Heart right ventricle (tissue), 16 donors: ENCODE measurements at regions not wholly inside any gene's neighbourhood (a gene's known extent, or its start where the extent isn't known, plus 50 kb on each side); places are given as distances from the start of the nearest gene placed in this dataset.

Source experiments
- ATAC-seq, 8 donors: fragments of 200-7000 bp; cut with Tn5 transposase; one replicate each; pipeline ENCODE4 v1.9.1; 2020; ENCODE audit warnings: mild to moderate bottlenecking in 8 of 8, moderate library complexity in 8 of 8, moderate number of reproducible peaks in 1 of 8
- DNase-seq, 2 donors: peaks; one replicate each; pipeline ENCODE4 v3.0.0-alpha.2; 2020
- H3K27ac ChIP-seq, 10 donors: fragments of 200-600 bp; sonication (generic) in 2 of 10; one replicate each; pipeline versions ENCODE4 v1.5.0 to v1.8.0; 2020 to 2022; ENCODE audit warnings: mild to moderate bottlenecking in 3 of 10
- H3K27me3 ChIP-seq, 7 donors: fragments of 200-600 bp; one replicate each; pipeline ENCODE4 v1.8.0; 2021 to 2022; ENCODE audit warnings: mild to moderate bottlenecking in 2 of 7
- H3K36me3 ChIP-seq, 9 donors: fragments of 200-600 bp; sonication (generic) in 1 of 9; one replicate each; pipeline versions ENCODE4 v1.5.0 to v1.8.0; 2020 to 2022; ENCODE audit warnings: mild to moderate bottlenecking in 2 of 9
- H3K4me1 ChIP-seq, 9 donors: fragments of 200-600 bp; sonication (generic) in 1 of 9; one replicate each; pipeline versions ENCODE4 v1.5.0 to v1.8.0; 2020 to 2022; ENCODE audit warnings: mild to moderate bottlenecking in 4 of 9
- H3K4me3 ChIP-seq, 10 donors: fragments of 200-600 bp; sonication (generic) in 2 of 10; one replicate each; pipeline versions ENCODE4 v1.5.0 to v1.8.0; 2020 to 2022; ENCODE audit warnings: mild to moderate bottlenecking in 7 of 10, moderate library complexity in 2 of 10
- H3K9me3 ChIP-seq, 11 donors: fragments of 200-600 bp in 10 of 11; sonication (generic) in 2 of 11; one replicate each; pipeline versions ENCODE4 v1.5.0 to v1.8.0; 2013 to 2022; ENCODE audit warnings: mild to moderate bottlenecking in 2 of 11, control low read depth in 1 of 11, moderate library complexity in 1 of 11
- WGBS, 2 donors: extraction: QIAGEN DNeasy Blood & Tissue Kit; methylation state at CpG; one replicate each; pipeline ENCODE4 v1.1.7; 2013; ENCODE audit warnings: inconsistent platforms in 1 of 2; 5-methylcytosine and 5-hydroxymethylcytosine counted together
- intact Hi-C, 10 donors: fragments of 100-400 bp; cut with DNase I; formaldehyde crosslinking; loops; one replicate each; pipeline versions ENCODE4 v1.11.1 to v1.14.2; 2022
- TF ChIP-seq, protein P1 (sequence below), 9 donors: fragments of 200-600 bp; sonication (generic) in 2 of 9; IDR thresholded peaks; one replicate each; pipeline versions ENCODE4 v1.5.0 to v1.8.0; 2021 to 2022; ENCODE audit warnings: antibody characterized with exemption in 9 of 9, mild to moderate bottlenecking in 5 of 9, moderate library complexity in 1 of 9
- donor health status: Arrhythmogenic right ventricular cardiomyopathy.
- donor health status: ischemic (EF 13 %, LVEDD 7.1; RV severe dilation, severe dysfunction).
- donor health status: healthy with polysubstance abuse.
- donor health status: DM: no; HTN: yes; CAD: no.
- donor health status: DM: no; HTN: no; CAD: no.
- donor health status: ischemic (EF 25% LVEDD 6.9; RV normal size, moderate dysfunction).
- donor health status: ischemic (EF 25% LVEDD 5.7; RV mildly dilated, moderate dysfunction).
- donor health status: healthy.
- donor health status: DM: yes; HTN: yes; CAD: no.
- donor health status: Ischemic cardiomyopathy.
- donor health status: ischemic (EF 35%, LVEDD 5.7; RV mildly dilated, moderate dysfunction).
- donor health status: nonischemic (EF 11% LVEDD 7.7; RV severe dilation, severe dysfunction).
- donor health status: DM: yes; HTN: yes; CAD: no.
- donor health status: PGD.
- donor health status: ischemic (EF 29% LVEDD 5.4; RV normal size, mild dysfunction).
- donor health status: nonischemic (EF 23%, LVEDD 6.1; RV moderate dilation, normal function).

- intact Hi-C loops = no loop called here
- Histone ChIP-seq H3K4me1 (peaks cover 0 to 12% (median 0%) of the 10 kb centered on the region in 9 donors), H3K9me3 (peaks cover 0 to 3% (median 0%) of the 10 kb centered on the region in 11 donors), H3K4me3 (no peak overlapping the region), H3K27me3 (no peaks in the 10 kb centered on the region), H3K36me3 (peaks cover 0 to 69% (median 15%) of the 10 kb centered on the region in 9 donors), H3K27ac (no peak overlapping the region)
- no peak for ATAC-seq
- WGBS, 2 donors = 92 to 94% methylated on average over 7 of the region's 7 CpGs
- DNase-seq = no peak
- TF ChIP-seq, protein P1, sequence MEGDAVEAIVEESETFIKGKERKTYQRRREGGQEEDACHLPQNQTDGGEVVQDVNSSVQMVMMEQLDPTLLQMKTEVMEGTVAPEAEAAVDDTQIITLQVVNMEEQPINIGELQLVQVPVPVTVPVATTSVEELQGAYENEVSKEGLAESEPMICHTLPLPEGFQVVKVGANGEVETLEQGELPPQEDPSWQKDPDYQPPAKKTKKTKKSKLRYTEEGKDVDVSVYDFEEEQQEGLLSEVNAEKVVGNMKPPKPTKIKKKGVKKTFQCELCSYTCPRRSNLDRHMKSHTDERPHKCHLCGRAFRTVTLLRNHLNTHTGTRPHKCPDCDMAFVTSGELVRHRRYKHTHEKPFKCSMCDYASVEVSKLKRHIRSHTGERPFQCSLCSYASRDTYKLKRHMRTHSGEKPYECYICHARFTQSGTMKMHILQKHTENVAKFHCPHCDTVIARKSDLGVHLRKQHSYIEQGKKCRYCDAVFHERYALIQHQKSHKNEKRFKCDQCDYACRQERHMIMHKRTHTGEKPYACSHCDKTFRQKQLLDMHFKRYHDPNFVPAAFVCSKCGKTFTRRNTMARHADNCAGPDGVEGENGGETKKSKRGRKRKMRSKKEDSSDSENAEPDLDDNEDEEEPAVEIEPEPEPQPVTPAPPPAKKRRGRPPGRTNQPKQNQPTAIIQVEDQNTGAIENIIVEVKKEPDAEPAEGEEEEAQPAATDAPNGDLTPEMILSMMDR (IDR thresholded peaks at IDR 0.05) = no peak
Observed at GRCh38 chr14:95417492-95417891, 97.8 kb upstream of the CLMN start.

- ATAC-seq (peak in 1 of 8 donors; percentile 76), DNase-seq (no peak)
- WGBS, 2 donors = 78 to 94% methylated on average over 8 of the region's 8 CpGs
- Histone ChIP-seq H3K27ac (no peak overlapping the region), H3K4me3 (no peak overlapping the region), H3K36me3 (peaks cover 0 to 67% (median 12%) of the 10 kb centered on the region in 9 donors), H3K9me3 (peaks cover 0 to 3% (median 0%) of the 10 kb centered on the region in 11 donors), H3K4me1 (peaks cover 0 to 12% (median 0%) of the 10 kb centered on the region in 9 donors), H3K27me3 (no peaks in the 10 kb centered on the region)
- TF ChIP-seq, protein P1 (IDR thresholded peaks at IDR 0.05) = no peak
- intact Hi-C loops = no loop called here
Observed at GRCh38 chr14:95415993-95416392, 96.3 kb upstream of the CLMN start.

- Histone ChIP-seq H3K27me3 (no peaks in the 10 kb centered on the region), H3K36me3 (peaks cover 0 to 59% (median 11%) of the 10 kb centered on the region in 9 donors), H3K9me3 (no peaks in the 10 kb centered on the region), H3K4me1 (peaks cover 6 to 35% (median 15%) of the 10 kb centered on the region in 9 donors), H3K27ac (no peak overlapping the region), H3K4me3 (no peak overlapping the region)
- no peak for DNase-seq
- intact Hi-C loops = no loop called here
- TF ChIP-seq, protein P1 (IDR thresholded peaks at IDR 0.05) = no peak
- no peak for ATAC-seq
- WGBS, 2 donors = 70 to 76% methylated on average over 11 of the region's 11 CpGs
Observed at GRCh38 chr14:95413289-95414215, 93.8 kb upstream of the CLMN start.

DNA sequence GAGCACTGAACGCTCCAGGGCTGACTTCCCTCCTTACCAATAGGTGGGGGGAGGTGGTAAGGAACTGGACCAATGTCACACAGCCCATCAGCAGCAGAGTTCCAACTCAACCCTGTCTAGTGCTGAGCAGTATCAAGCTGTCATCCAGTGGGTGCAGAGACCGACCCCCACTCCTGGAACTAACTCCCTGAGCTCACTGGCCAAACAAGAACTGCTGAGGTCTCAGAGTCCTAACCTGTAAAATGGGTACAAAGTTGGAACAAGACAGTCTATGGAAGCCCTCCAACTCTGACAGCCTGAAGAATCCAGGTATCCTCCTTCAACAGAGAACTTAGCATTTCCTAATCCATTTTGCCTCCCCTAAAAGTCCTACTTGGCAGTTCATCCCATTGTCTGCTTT is 91.1 kb upstream of the CLMN start:
- Histone ChIP-seq H3K4me1 (peaks cover 6 to 44% (median 17%) of the 10 kb centered on the region in 9 donors), H3K4me3 (no peak overlapping the region), H3K9me3 (no peaks in the 10 kb centered on the region), H3K27me3 (no peaks in the 10 kb centered on the region), H3K36me3 (peaks cover 0 to 34% (median 0%) of the 10 kb centered on the region in 9 donors), H3K27ac (peak overlapping the region in 9 of 10 donors; percentile 16 to 78 (median 66))
- TF ChIP-seq, protein P1 (IDR thresholded peaks at IDR 0.05) = no peak
- no peak for DNase-seq
- no peak for ATAC-seq
- WGBS, 2 donors = 69 to 75% methylated on average over 2 of the region's 2 CpGs
- intact Hi-C loops = no loop called here
